IMR-90 (cell line): ENCODE measurements at regions not wholly inside any gene's neighbourhood (a gene's known extent, or its start where the extent isn't known, plus 50 kb on each side); places are given as distances from the start of the nearest gene placed in this dataset.

Experiments used
- ATAC-seq: fragments of 200-7000 bp; cut with Tn5 transposase; 2 replicates; pipeline ENCODE4 v1.9.1; 2020; ENCODE audit warnings: low read depth, mild to moderate bottlenecking, moderate library complexity
- BruUV-seq: library from RNA; stranded (reverse); fragments of 400-500 nt; replicated peaks from 2 replicates; lab custom pipeline; 2021; lab: Mats Ljungman, UMichigan
- CTCF ChIA-PET: fragments of 300-600 bp; formaldehyde crosslinking; extraction: SDS; loops from one replicate; lab custom pipeline; 2021; ENCODE audit warnings: antibody characterized with exemption; lab: Yijun Ruan, JAX
- POLR2A ChIA-PET: fragments of 300-600 bp; sonication (Branson Sonifier 250); formaldehyde crosslinking; loops from one replicate; lab custom pipeline; 2022; ENCODE audit warnings: antibody characterized with exemption; ENCODE audit not compliant: unreplicated experiment; lab: Charles Lee
- DNase-seq: peaks from one replicate; pipeline ENCODE4 v3.0.0; 2013
- H2AFZ ChIP-seq: replicated peaks from 2 replicates; pipeline ENCODE3; 2013; ENCODE audit warnings: low read length, mild to moderate bottlenecking; ENCODE audit not compliant: poor library complexity
- H2AK5ac ChIP-seq: 2 replicates; pipeline ENCODE4 v1.6.1; 2013; ENCODE audit warnings: low read depth, low read length, inconsistent platforms
- H2AK9ac ChIP-seq: replicated peaks from 2 replicates; pipeline ENCODE3; 2013; ENCODE audit warnings: mild to moderate bottlenecking, low read depth, low read length, moderate library complexity; ENCODE audit not compliant: poor library complexity
- H2BK120ac ChIP-seq: 2 replicates; pipeline ENCODE4 v1.6.1; 2013; ENCODE audit warnings: low read depth, low read length, inconsistent platforms
- H2BK15ac ChIP-seq: 3 replicates; pipeline ENCODE4 v1.6.1; 2013; ENCODE audit warnings: low read depth, low read length, inconsistent platforms
- H2BK20ac ChIP-seq: 2 replicates; pipeline ENCODE4 v1.6.1; 2013; ENCODE audit warnings: low read depth, mild to moderate bottlenecking, inconsistent platforms, low read length, moderate library complexity
- H2BK5ac ChIP-seq: 2 replicates; pipeline ENCODE4 v1.6.1; 2013; ENCODE audit warnings: mild to moderate bottlenecking, low read depth, low read length, inconsistent platforms; ENCODE audit not compliant: poor library complexity, severe bottlenecking
- H3K14ac ChIP-seq: replicated peaks from 2 replicates; pipeline ENCODE4 v1.6.1; 2013; ENCODE audit warnings: low read depth, low read length, inconsistent platforms
- H3K18ac ChIP-seq: 2 replicates; pipeline ENCODE4 v1.6.1; 2013; ENCODE audit warnings: low read depth, low read length, control low read depth
- H3K23ac ChIP-seq: 2 replicates; pipeline ENCODE4 v1.6.1; 2013; ENCODE audit warnings: low read depth, low read length, inconsistent platforms
- H3K27ac ChIP-seq: 2 replicates; pipeline ENCODE4 v1.5.1; 2013; ENCODE audit warnings: mild to moderate bottlenecking, control low read depth, low read length; ENCODE audit not compliant: insufficient read depth
- H3K27me3 ChIP-seq: 2 replicates; pipeline ENCODE4 v1.6.1; 2013; ENCODE audit warnings: low read length; ENCODE audit not compliant: control insufficient read depth, insufficient read depth
- H3K36me3 ChIP-seq: 2 replicates; pipeline ENCODE4 v1.6.1; 2013; ENCODE audit warnings: low read length, mixed read lengths; ENCODE audit not compliant: control insufficient read depth, insufficient read depth
- H3K4ac ChIP-seq: 2 replicates; pipeline ENCODE4 v1.6.1; 2013; ENCODE audit warnings: low read depth, low read length, inconsistent platforms
- H3K4me1 ChIP-seq: 2 replicates; pipeline ENCODE4 v1.6.1; 2013; ENCODE audit warnings: low read length, mixed read lengths; ENCODE audit not compliant: control insufficient read depth, insufficient read depth
- H3K4me2 ChIP-seq: 2 replicates; pipeline ENCODE4 v1.6.1; 2013; ENCODE audit warnings: low read depth, mild to moderate bottlenecking, control low read depth, low read length, moderate library complexity
- H3K4me3 ChIP-seq: 2 replicates; pipeline ENCODE4 v1.5.1; 2013; ENCODE audit warnings: low read depth, mild to moderate bottlenecking, control low read depth, low read length, moderate library complexity; ENCODE audit not compliant: insufficient read depth
- H3K56ac ChIP-seq: 2 replicates; pipeline ENCODE4 v1.6.1; 2013; ENCODE audit warnings: low read length, inconsistent platforms; ENCODE audit not compliant: insufficient read depth; ENCODE audit errors: extremely low read depth
- H3K79me1 ChIP-seq, 2 experiments: 2 replicates each; pipeline ENCODE4 v1.6.1; 2013; ENCODE audit warnings: low read length in 2 of 2, inconsistent platforms in 1 of 2, low read depth in 1 of 2
- H3K9ac ChIP-seq: 2 replicates; pipeline ENCODE4 v1.6.1; 2013; ENCODE audit warnings: low read depth, low read length, control low read depth
- H3K9me1 ChIP-seq: 2 replicates; pipeline ENCODE4 v1.6.1; 2013; ENCODE audit warnings: low read length, inconsistent platforms; ENCODE audit not compliant: insufficient read depth
- H3K9me3 ChIP-seq: 2 replicates; pipeline ENCODE4 v1.6.1; 2013; ENCODE audit warnings: low read length; ENCODE audit not compliant: control insufficient read depth, insufficient read depth
- H4K20me1 ChIP-seq: 2 replicates; pipeline ENCODE4 v1.6.1; 2013; ENCODE audit warnings: low read length, inconsistent platforms; ENCODE audit not compliant: insufficient read depth
- H4K5ac ChIP-seq: 2 replicates; pipeline ENCODE4 v1.6.1; 2013; ENCODE audit warnings: mild to moderate bottlenecking, low read depth, low read length, control low read depth
- H4K8ac ChIP-seq, 2 experiments: 2 replicates each; pipeline ENCODE4 v1.6.1; 2013; ENCODE audit warnings: low read depth in 2 of 2, low read length in 2 of 2, control low read depth in 1 of 2, inconsistent platforms in 1 of 2
- H4K91ac ChIP-seq: 2 replicates; pipeline ENCODE4 v1.6.1; 2013; ENCODE audit warnings: low read depth, low read length, inconsistent platforms; ENCODE audit not compliant: insufficient read depth
- BHLHE40 ChIP-seq: fragments of 150-350 bp; IDR thresholded peaks from 2 replicates; pipeline ENCODE4 v1.6.1; 2016; ENCODE audit warnings: mild to moderate bottlenecking, low read depth, low read length
- CEBPB ChIP-seq: IDR thresholded peaks from 2 replicates; pipeline ENCODE4 v1.6.1; 2012; ENCODE audit warnings: low read depth, low read length, improper control_type of control experiment
- MAFK ChIP-seq: IDR thresholded peaks from 2 replicates; pipeline ENCODE4 v1.6.1; 2012; ENCODE audit warnings: low read depth, low read length, improper control_type of control experiment
- MAZ ChIP-seq: IDR thresholded peaks from 2 replicates; pipeline ENCODE4 v1.6.1; 2012; ENCODE audit warnings: low read depth, mild to moderate bottlenecking, low read length, improper control_type of control experiment, moderate library complexity, borderline replicate concordance
- MXI1 ChIP-seq: IDR thresholded peaks from 2 replicates; pipeline ENCODE4 v1.6.1; 2012; ENCODE audit warnings: low read depth, mild to moderate bottlenecking, low read length, moderate library complexity, borderline replicate concordance
- NFE2L2 ChIP-seq: fragments of 150-350 bp; IDR thresholded peaks from 2 replicates; pipeline ENCODE4 v1.6.1; 2016; ENCODE audit warnings: low read depth, mild to moderate bottlenecking, low read length
- POLR2A ChIP-seq: IDR thresholded peaks from 2 replicates; pipeline ENCODE4 v1.6.1; 2012; ENCODE audit warnings: mild to moderate bottlenecking, low read depth, low read length
- RCOR1 ChIP-seq: IDR thresholded peaks from 2 replicates; pipeline ENCODE4 v1.6.1; 2012; ENCODE audit warnings: mild to moderate bottlenecking, low read length, improper control_type of control experiment; ENCODE audit not compliant: insufficient replicate concordance
- SMC3 ChIP-seq: fragments of 150-350 bp; IDR thresholded peaks from 2 replicates; pipeline ENCODE4 v1.6.1; 2016; ENCODE audit warnings: low read depth, mild to moderate bottlenecking, antibody characterized with exemption, low read length, moderate library complexity
- WGBS, 2 experiments: methylation state at CpG; one replicate each; pipeline versions ENCODE4 v1.1.5 to v1.1.7; 2013; ENCODE audit warnings: missing lambda C conversion rate in 2 of 2; ENCODE audit not compliant: insufficient read length in 1 of 2; ENCODE audit errors: extremely low coverage in 2 of 2; 5-methylcytosine and 5-hydroxymethylcytosine counted together
- dilution Hi-C: fragments of 300-500 bp; cut with HindIII; formaldehyde crosslinking; loops from one replicate; pipeline ENCODE4 v1.14.3; 2018; ENCODE audit warnings: low sequenced_read_pairs; ENCODE audit not compliant: unreplicated experiment
- in situ Hi-C: fragments of 300-500 bp; cut with MboI; formaldehyde crosslinking; loops from 3 replicates; pipeline ENCODE4 v1.14.3; 2019; ENCODE audit warnings: low sequenced_read_pairs, inconsistent platforms, mixed read lengths
- intact Hi-C: fragments of 100-400 bp; cut with micrococcal nuclease; formaldehyde crosslinking; loops from 2 replicates; pipeline ENCODE4 v1.10.0; 2022
- TF ChIP-seq, protein P1 (sequence below): conservative IDR thresholded peaks from 2 replicates; pipeline ENCODE4 v1.5.1; 2012; ENCODE audit warnings: mild to moderate bottlenecking, low read depth, low read length, improper control_type of control experiment

DNA sequence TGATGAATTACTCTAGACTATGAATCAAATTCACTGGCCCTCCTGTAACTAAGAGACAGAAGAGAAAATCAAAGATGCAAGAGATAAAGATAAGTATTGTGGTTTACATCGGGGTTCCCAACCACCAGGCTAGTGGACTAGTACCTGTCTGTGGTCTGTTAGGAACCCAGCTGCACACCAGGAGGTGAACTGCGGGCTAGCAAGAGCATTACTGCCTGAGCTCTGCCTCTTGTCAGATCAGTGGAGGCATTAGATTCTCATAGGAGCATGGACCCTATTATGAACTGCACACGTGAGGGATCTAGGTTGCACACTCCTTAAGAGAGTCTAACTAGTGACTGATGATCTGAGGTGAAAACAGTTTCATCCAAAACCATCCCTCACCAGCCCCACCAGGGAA lies 58.9 kb upstream of the DUSP10 start:
- BruUV-seq = no TSS peak
- no peak for ATAC-seq
- intact Hi-C loops = loop anchor here (5.0 kb wide), 1 partner anchor 656 kb away; no protein-coding TSS in a partner anchor
- Histone ChIP-seq H2AFZ (no peak overlapping the region), H4K5ac (peak overlapping the region; percentile 30; the same call in 1 of the 2 replicates), H2AK5ac (peak overlapping the region; percentile 22; the same call in 1 of the 2 replicates), H2BK120ac (peak overlapping the region; percentile 60), H2BK20ac (peak overlapping the region; percentile 86), H3K4me3 (no peak overlapping the region), H3K27ac (peak overlapping the region; percentile 27; the same call in 1 of the 2 replicates), H4K20me1 (no peaks in the 10 kb centered on the region), H2BK15ac (peak overlapping the region; percentile 61; the same call in 2 of the 3 replicates), H3K23ac (no peak overlapping the region), H3K27me3 (no peaks in the 10 kb centered on the region), H3K4me1 (peaks cover 14% of the 10 kb centered on the region), H4K8ac (peak overlapping the region in 1 of 2 experiments; percentile 67; a peak in 1 of 4 replicates), H3K9me1 (peaks cover 8% of the 10 kb centered on the region; the same call in 1 of the 2 replicates), H3K36me3 (no peaks in the 10 kb centered on the region), H2AK9ac (no peak overlapping the region), H3K9me3 (no peaks in the 10 kb centered on the region), H4K91ac (peak overlapping the region; percentile 64), H3K18ac (peak overlapping the region; percentile 88), H3K79me1 (no peaks in the 10 kb centered on the region), H3K4me2 (no peak overlapping the region), H3K4ac (peak overlapping the region; percentile 30), H3K9ac (no peak overlapping the region), H3K14ac (peak overlapping the region; percentile 80; the same call in 1 of the 2 replicates), H2BK5ac (no peak overlapping the region), H3K56ac (no peak overlapping the region)
- TF ChIP-seq MXI1 (no peak), BHLHE40 (no peak), MAFK (no peak), CEBPB (no peak), MAZ (no peak), RCOR1 (no peak), POLR2A (no peak), NFE2L2 (no peak), SMC3 (no peak)
- TF ChIP-seq, protein P1, sequence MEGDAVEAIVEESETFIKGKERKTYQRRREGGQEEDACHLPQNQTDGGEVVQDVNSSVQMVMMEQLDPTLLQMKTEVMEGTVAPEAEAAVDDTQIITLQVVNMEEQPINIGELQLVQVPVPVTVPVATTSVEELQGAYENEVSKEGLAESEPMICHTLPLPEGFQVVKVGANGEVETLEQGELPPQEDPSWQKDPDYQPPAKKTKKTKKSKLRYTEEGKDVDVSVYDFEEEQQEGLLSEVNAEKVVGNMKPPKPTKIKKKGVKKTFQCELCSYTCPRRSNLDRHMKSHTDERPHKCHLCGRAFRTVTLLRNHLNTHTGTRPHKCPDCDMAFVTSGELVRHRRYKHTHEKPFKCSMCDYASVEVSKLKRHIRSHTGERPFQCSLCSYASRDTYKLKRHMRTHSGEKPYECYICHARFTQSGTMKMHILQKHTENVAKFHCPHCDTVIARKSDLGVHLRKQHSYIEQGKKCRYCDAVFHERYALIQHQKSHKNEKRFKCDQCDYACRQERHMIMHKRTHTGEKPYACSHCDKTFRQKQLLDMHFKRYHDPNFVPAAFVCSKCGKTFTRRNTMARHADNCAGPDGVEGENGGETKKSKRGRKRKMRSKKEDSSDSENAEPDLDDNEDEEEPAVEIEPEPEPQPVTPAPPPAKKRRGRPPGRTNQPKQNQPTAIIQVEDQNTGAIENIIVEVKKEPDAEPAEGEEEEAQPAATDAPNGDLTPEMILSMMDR = no peak
- in situ Hi-C loops = no loop called here
- DNase-seq = no peak
- CTCF ChIA-PET = interaction anchor here (0.6 kb wide), 1 partner anchor 352 kb away, joined by 3 read pairs; no protein-coding TSS in a partner anchor
- dilution Hi-C loops = no loop called here
- WGBS, 2 experiments = no CpG with 5 or more reads among the region's 3 CpGs
- POLR2A ChIA-PET = no interaction called here
